ENCODE measurements at regions not wholly inside any gene's neighbourhood (a gene's known extent, or its start where the extent isn't known, plus 50 kb on each side); places are given as distances from the start of the nearest gene placed in this dataset.

DNA sequence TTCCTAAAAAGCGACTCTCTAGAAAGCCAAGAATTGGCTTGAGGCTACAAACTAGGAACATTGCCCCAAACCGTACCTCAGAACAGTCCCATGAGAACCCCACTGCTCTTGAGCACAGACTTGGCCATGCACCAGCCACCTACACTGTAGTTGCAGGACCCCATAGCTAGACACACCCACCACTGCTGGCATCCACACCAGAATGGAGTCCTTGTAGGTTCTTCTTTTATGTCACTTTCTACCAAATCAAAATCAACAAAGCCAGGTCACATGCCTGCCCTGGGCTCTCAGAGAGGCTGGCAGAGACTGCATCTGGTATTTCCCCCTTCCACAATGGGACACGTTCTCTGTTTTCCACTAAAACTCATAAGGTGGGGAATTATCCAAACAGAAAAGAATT lies 290.5 kb downstream of the SHOX2 start:
- 63 to 86% (median 77%) methylated on average over 3 of the region's 3 CpGs for WGBS, 4 donors
- Histone ChIP-seq H3K36me3 (replicated peaks in 1 of 2) (no peaks in the 10 kb centered on the region), H3K4me3 (no peak overlapping the region), H3K27ac (no peak overlapping the region), H3K4me1 (replicated peaks in 1 of 2) (peaks cover 0 to 4% of the 10 kb centered on the region in 2 donors), H3K27me3 (no peaks in the 10 kb centered on the region), H3K9me3 (replicated peaks in 1 of 3) (no peaks in the 10 kb centered on the region)
- intact Hi-C loops (cut with DNase I), result no loop called here
- DNase-seq, result no peak
- TF ChIP-seq, protein P1, sequence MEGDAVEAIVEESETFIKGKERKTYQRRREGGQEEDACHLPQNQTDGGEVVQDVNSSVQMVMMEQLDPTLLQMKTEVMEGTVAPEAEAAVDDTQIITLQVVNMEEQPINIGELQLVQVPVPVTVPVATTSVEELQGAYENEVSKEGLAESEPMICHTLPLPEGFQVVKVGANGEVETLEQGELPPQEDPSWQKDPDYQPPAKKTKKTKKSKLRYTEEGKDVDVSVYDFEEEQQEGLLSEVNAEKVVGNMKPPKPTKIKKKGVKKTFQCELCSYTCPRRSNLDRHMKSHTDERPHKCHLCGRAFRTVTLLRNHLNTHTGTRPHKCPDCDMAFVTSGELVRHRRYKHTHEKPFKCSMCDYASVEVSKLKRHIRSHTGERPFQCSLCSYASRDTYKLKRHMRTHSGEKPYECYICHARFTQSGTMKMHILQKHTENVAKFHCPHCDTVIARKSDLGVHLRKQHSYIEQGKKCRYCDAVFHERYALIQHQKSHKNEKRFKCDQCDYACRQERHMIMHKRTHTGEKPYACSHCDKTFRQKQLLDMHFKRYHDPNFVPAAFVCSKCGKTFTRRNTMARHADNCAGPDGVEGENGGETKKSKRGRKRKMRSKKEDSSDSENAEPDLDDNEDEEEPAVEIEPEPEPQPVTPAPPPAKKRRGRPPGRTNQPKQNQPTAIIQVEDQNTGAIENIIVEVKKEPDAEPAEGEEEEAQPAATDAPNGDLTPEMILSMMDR (IDR thresholded peaks at IDR 0.05), result no peak
- no peak for TF ChIP-seq POLR2A (IDR thresholded peaks at IDR 0.05)

- intact Hi-C loops (cut with DNase I), result no loop called here
- H3K36me3 ChIP-seq (replicated peaks in 1 of 2), result no peaks in the 10 kb centered on the region
Observed at GRCh38 chr3:157810924-157811718, 295.1 kb downstream of the SHOX2 start.

DNA sequence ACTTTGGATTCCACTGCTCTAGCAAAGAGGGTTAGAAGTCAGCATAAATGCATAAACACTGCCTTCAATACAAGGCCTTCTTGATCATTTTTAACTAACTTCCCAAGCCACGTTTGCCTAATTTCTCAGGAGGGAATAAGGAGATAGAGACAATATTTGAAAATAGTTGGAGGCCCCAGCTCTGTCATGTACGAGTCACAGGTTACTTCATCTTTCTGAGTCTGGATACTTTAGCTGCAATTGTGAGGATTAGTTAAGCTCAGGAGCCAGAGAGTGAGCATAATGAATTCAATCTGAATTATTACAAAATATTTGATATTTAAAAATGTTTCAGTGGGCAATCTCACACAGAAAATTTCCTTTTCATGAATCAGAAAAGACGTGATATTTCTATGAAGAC lies 298.9 kb downstream of the SHOX2 start:
- no peak overlapping the region for H3K4me3 ChIP-seq
- TF ChIP-seq POLR2A (IDR thresholded peaks at IDR 0.05), result no peak
- TF ChIP-seq, protein P1 (IDR thresholded peaks at IDR 0.05), result no peak
- no peak overlapping the region for H3K27ac ChIP-seq
- H3K4me1 ChIP-seq (replicated peaks in 1 of 2), result peaks cover 0 to 4% of the 10 kb centered on the region in 2 donors
- H3K36me3 ChIP-seq (replicated peaks in 1 of 2), result no peaks in the 10 kb centered on the region
- H3K27me3 ChIP-seq, result no peaks in the 10 kb centered on the region
- no peaks in the 10 kb centered on the region for H3K9me3 ChIP-seq (replicated peaks in 1 of 3)
- WGBS, 4 donors, result 70 to 72% (median 71%) methylated on average over 3 of the region's 3 CpGs
- intact Hi-C loops (cut with DNase I), result no loop called here
- no peak for DNase-seq

More at GRCh38 chr3:157810924-157811718, 295.1 kb downstream of the SHOX2 start:
- DNase-seq, result peak in 5 of 7 donors; percentile 11 to 23 (median 17)
- H3K27me3 ChIP-seq, result no peaks in the 10 kb centered on the region
- H3K4me3 ChIP-seq, result no peak overlapping the region
- H3K9me3 ChIP-seq (replicated peaks in 1 of 3), result no peaks in the 10 kb centered on the region
- WGBS, 4 donors, result 38 to 43% (median 42%) methylated on average over 3 of the region's 3 CpGs
- TF ChIP-seq POLR2A (IDR thresholded peaks at IDR 0.05), result no peak
- TF ChIP-seq, protein P1 (IDR thresholded peaks at IDR 0.05), result no peak
- H3K4me1 ChIP-seq (replicated peaks in 1 of 2), result peaks cover 0 to 4% of the 10 kb centered on the region in 2 donors
- no peak overlapping the region for H3K27ac ChIP-seq

DNA sequence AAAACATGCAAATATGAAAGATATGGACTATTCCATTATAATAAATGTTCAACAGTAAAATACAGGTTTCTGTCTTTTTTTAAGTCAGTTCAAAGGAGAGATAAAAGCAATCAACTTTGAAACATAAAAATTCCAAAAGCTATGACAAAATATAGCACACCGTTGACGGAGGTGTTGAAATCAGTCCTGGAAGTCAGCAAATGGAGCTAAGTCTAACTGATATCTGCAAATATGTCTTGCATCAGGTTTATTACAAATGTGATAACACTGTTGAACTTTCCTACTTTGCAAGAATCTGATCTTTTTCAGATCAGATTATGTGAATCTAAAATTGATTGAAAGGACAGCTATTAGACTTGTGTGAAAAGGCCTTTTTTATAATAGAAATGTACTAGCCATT lies 300.7 kb downstream of the SHOX2 start:
- H3K36me3 ChIP-seq (replicated peaks in 1 of 2), result no peaks in the 10 kb centered on the region
- no peaks in the 10 kb centered on the region for H3K27me3 ChIP-seq
- 81 to 93% (median 90%) methylated on average over 2 of the region's 2 CpGs for WGBS, 4 donors
- H3K4me3 ChIP-seq, result no peak overlapping the region
- no peak for TF ChIP-seq POLR2A (IDR thresholded peaks at IDR 0.05)
- TF ChIP-seq, protein P1 (IDR thresholded peaks at IDR 0.05), result no peak
- H3K9me3 ChIP-seq (replicated peaks in 1 of 3), result no peaks in the 10 kb centered on the region
- no peak for DNase-seq
- intact Hi-C loops (cut with DNase I), result no loop called here
- no peak overlapping the region for H3K27ac ChIP-seq
- no peaks in the 10 kb centered on the region for H3K4me1 ChIP-seq (replicated peaks in 1 of 2)
